Stimulated activated CD8-positive, alpha-beta memory T cell treated with anti-CD3 and anti-CD28 coated beads, Interleukin-7, amount 100 ng/mL, for 24 hours (primary cell): ENCODE measurements at regions not wholly inside any gene's neighbourhood (a gene's known extent, or its start where the extent isn't known, plus 50 kb on each side); places are given as distances from the start of the nearest gene placed in this dataset.
"Not testable (repeated sequence)": the region's sequence is repeated elsewhere in the genome, so short reads cannot be mapped to it uniquely, and the experiment has no call there.

ENCODE experiments used
- DNase-seq: peaks from one replicate; pipeline ENCODE4 v3.0.0-alpha.2; 2020; ENCODE audit warnings: low read depth

DNA sequence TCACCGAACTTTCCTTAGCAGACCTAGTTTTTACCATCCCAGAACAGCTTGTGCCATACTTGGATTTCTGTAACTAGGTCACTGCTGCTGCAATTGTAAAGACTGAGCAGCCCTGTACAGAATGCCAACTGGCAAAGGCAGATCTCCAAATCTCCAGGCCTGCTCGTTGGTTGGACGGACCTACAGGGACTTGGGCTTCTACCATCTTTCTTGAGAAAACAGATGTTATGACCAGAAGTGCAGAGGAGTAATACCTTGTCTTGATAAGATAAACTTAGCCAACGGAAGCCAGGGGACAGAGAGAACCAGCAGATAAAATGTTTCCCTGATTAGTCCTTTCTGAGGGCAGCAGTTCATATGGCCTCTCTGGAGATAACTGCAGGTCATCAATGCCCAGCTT lies 304.1 kb downstream of the RFPL4B start:
- no peak for DNase-seq

DNA sequence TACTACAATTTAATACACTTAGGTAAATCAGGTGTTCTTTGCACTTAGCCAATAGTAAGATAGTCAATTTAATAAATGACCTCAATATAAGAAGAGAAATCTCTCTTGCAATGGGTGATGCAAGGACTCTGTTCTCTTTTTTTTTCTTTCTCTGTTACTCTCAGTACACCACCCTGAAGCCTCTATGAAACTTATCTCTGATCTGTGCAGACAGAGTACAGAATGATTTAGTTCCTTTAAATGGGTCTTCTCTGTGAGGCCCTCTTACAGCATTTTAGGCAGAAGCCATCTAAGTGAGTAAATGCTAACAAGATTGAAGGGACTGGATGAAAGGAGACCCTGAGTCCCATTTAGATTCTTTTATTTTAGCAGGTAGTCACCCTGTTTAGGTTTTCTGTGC lies 312.8 kb downstream of the RFPL4B start:
- no peak for DNase-seq

DNA sequence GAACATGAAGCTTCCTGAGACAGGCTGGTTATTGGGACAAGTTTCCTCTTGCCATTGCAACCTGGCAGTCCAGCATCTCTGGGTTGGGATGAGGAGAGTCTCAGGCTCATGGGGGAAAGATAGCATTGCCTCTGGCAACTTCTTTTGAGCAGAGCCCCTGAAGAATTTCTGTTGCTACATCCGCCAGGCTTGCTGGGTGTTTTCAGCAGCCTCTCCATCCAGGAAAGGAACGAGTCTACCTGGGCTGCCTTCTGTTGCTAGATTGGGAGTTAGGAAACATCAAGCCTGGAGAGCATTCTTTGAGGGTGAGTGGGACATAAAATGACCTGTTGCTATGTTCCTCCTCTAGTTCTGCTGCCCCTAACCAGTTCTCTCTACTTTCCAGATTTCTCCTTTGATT lies 313.5 kb downstream of the RFPL4B start:
- DNase-seq: no peak

DNA sequence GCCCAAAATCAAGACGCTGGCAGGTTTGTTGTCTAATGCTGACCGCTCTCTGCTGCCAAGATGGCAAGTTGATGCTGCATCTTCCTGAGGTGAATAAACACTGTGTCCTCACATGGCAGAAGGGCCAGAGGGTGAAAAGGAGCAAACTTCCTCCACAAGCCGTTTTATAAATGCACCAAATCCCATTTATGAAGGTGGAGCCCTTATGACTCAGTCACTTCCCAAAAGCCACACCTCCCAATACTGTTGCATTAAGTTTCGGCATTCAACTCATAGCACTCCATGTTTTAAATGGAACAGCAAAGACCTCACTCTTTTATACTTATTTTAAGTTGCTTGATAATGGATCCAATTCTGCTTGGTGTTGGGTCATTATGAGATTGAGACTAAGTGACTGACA lies 316.6 kb downstream of the RFPL4B start:
- DNase-seq: no peak

DNA sequence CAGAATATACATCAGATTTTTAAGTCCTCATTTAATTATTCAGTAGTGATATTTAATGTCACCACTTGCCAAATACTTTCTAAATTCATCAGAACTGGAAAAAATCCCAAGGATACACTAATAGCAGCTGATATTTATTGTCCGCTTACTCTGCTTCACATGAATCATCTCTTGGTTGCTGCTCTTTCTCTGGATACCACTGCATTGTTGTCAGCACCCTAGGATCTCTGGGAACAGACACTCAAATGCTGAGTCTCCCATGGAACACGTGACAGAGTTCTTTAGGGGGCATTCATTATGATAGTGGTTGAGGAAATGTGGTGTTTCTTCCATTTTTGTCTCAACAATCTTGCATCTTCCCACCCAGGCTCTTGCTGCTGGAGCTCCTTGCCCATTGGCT lies 318.0 kb downstream of the RFPL4B start:
- no peak for DNase-seq

DNA sequence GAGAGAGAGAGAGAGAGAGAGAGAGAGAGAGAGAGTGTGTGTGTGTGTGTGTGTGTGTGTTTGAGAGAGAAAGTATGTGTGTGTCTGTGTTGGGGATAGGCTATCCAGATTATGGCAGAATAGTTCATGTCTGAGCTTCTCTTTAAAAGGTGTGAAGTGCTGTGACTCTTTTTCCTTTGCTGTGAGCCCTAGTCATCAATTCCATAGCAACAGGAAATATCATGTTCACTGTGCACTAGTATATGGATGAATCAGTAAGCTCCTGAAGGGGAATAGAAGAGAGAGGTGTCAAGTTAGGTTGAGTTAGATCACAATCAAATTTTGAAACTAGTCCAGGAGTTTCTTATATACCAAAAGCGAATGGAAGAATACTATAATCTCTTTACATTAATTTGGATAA lies 318.7 kb downstream of the RFPL4B start:
- no peak for DNase-seq

DNA sequence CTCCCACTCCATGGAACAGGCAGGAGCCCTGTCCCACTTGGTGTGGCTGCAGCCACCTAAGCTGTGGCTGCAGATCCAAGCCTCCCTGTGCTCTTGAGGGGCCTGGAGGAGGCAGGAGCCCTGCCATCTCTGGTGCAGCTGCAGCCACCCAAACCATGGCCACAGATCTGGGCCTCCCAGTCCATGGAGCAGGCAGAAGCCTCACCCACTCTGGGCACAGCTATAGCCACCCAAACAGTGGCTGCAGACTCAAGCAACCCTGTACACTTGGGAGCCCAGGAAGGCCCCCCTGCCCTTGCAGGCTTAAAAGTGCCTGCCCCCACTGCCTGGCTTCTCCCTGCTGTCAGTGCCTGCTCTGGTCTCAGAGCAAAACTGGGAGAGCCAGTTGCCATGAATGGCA lies 320.3 kb downstream of the RFPL4B start:
- DNase-seq: no peak

DNA sequence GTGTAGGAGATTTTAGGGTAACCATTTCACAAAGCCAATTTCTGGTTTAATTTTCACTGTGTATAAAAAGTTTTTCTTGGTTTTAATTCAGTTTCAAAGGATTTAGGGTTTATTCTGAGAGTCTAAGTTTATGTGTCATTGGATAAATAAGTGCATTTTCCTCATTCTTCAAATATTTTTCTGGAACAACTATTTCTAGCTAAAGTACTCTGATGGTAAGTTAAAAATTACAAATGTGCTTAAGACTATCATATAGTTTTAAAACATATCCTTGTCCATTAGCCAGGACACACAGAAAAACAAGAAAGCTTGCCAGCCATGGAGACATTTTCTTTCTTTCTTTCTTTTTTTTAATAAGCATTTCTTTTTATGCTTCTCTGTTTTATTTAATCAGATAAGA lies 333.0 kb downstream of the RFPL4B start:
- DNase-seq: no peak

DNA sequence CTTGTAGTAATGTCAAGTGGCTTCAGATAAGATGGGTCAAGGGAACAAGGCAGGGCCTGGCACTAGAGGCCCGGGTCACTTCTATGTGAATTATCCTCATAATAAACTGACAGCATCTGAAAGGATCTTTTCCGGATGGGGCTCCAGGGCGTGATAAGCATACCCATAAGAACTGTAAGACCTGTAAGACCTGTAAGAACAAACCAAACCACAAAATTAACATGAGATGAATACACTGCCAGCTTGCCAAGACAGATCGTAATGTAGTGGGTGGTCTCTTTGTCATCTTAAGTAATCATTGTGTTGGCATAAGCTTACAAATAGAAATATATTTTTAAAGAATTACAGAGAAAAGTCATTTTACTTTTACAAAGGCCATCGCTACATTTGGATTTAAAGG lies 334.9 kb downstream of the RFPL4B start:
- DNase-seq: no peak

DNA sequence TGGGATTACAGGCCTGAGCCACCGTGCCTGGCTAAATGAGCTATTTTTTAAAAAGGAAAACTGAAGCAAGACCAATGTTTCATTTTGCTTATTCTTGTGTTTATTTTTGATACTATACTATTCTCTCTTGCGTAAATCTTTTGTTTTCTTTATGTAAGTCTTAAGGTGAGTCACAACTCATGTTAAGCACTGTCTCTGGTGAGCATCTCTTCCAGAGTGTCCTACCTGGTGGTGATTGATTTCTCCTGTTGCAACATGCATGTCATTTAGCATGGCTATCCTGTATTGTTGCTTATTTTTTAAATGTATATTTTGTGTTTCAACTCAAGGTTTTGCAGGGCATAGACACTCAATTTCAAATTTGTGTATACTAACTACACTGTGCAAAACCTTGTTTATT lies 336.0 kb downstream of the RFPL4B start:
- no peak for DNase-seq

DNA sequence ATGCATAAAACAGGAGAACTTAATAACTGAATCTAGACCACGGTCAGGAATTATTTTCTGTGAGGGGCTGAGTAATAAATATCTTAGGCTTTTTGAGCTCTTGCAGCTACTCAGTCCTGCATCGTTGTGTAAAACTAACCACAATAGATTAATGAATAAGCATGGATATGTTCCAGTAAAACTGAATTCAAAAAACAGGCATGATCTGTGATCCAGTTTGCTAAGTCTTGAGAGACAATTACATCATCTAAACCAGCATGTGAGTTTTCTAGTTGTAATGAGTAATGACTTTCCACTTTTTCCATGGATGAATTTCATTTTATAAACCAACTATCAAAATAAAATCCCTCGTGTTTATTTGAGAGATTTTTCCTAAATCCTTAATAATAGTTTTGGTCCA lies 336.8 kb downstream of the RFPL4B start:
- no peak for DNase-seq

DNA sequence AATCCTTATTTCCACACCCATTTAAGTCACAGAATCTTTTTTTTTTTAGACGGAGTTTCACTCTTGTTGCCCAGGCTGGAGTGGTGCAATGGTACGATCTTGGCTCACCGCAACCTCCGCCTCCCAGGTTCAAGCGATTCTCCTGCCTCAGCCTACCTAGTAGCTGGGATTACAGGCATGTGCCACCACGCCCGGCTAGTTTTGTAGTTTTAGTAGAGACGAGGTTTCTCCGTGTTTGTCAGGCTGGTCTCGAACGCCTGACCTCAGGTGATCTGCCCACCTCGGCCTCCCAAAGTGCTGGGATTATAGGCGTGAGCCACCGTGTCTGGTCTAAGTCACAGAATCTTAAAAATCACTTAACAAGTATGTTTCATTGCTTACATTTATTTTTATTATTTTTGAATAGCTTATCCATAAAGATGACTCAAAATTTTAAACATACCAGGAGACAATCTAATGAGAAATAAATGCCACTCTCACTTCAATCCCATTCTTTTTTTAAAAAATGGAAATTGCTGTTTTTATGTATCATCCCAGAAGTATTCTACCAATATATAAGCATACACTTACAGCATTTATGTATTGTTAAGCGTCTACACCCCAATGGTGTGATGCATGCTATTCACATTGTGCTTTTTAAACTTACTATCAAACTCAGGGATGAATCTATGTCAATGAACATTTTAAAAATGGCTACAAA lies 338.5 kb downstream of the RFPL4B start:
- DNase-seq: not testable (repeated sequence)

DNA sequence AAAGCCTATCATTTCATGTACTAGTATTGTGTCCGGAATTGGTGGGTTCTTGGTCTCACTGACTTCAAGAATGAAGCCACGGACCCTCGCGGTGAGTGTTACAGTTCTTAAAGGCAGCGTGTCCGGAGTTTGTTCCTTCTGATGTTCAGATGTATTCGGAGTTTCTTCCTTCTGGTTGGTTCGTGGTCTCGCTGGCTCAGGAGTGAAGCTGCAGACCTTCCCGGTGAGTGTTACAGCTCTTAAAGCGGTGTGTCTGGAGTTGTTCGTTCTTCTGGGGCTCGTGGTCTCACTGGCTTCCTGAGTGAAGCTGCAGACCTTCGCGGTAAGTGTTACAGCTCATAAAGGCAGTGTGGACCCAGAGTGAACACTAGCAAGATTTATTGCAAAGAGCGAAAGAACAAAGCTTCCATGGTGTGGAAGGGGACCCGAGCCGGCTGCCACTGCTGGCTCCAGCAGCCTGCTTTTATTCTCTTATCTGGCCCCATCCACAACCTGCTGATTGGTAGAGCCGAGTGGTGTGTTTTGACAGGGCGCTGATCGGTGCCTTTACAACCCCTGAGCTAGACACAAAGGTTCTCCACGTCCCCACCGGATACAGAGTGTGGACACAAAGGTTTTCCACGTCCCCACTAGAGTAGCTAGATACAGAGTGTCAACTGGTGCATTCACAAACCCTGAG lies 341.5 kb downstream of the RFPL4B start:
- not testable (repeated sequence) for DNase-seq

DNA sequence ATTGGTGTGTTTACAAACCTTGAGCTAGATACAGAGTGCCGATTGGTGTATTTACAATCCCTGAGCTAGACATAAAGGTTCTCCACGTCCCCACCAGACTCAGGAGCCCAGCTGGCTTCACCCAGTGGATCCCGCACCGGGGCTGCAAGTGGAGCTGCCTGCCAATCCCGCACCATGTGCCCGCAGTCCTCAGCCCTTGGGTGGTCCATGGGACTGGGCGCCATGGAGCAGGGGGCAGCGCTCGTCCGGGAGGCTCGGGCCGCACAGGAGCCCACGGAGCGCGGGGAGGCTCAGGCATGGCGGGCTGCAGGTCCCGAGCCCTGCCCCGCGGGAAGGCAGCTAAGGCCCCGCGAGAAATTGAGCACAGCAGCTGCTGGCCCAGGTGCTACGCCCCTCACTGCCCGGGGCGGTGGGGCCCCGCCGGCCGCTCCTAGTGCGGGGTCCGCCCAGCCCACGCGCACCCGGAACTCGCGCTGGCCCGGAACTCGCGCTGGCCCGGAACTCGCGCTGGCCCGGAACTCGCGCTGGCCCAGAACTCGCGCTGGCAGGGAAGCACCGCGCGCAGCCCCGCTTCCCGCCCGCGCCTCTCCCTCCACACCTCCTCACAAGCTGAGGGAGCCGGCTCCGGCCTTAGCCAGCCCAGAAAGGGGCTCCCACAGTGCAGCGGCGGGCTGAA lies 342.2 kb downstream of the RFPL4B start:
- not testable (repeated sequence) for DNase-seq

DNA sequence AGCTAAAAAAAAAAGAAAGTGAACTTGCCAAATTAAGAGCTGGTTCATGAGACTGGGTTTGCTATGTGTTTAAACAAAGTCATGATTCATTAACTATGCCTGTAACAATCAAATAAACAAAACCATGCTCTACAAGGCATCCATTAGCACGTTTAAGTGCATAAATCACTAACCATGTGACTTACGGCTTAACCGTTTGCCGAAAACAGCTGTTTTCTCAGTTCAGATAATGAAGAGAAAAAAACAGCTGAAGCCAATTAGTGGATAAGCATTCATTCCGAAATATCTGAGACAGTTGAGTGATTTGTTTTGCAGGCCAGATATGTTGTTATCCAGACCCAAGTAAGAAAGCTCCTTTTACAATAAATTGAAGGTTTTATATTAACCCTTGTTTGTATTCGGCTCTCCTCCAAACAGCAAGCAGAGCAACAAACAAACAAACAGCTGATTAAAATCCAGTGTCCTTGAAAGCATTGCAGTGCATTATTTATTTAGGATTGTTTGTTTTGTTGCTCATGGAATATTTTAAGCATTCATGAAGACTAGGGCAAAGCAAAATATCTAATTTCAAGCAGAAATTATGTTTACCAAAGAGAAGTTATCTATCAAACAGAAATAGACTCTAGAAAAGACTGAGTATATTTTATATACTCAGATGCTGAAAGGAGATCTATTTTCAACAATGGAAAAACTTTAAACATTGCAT lies 343.5 kb downstream of the RFPL4B start:
- no peak for DNase-seq

DNA sequence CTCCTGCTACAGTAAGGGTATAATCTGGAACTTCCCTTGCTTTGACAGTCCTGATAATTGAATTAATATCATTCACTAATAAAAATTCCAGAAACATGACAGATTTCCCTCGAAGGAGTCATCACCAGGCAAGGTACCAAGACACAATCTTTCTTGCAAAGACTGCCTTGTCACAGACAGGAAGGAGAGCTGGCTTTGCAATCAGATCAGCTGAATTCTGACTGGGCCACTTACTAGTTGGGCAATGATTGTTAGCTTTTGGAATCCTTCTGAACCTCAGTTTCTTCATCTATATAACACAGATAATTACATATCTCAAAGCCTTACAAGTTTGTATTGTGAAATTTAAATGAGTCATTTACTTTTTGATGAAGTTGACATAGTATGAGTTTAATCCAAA lies 344.2 kb downstream of the RFPL4B start:
- DNase-seq: no peak

DNA sequence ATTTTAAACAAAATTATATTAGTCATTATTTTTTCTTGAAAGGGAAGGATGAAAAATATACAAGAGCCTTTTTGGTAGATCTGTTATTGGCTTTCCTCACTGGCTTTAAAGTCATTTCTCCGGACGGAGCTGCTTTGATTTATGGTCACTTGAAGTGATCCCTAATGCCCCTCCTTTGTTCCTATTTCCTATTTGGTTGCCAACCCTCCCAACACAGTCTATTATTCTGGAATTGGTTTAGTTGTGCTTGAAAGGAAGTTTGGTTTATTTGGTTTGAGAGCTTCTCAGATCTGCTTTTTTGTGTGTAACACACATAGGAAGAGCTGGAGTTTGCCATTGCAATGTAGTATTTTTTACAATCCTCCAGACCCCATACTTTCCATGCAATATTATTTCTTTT lies 347.9 kb downstream of the RFPL4B start:
- DNase-seq: no peak

DNA sequence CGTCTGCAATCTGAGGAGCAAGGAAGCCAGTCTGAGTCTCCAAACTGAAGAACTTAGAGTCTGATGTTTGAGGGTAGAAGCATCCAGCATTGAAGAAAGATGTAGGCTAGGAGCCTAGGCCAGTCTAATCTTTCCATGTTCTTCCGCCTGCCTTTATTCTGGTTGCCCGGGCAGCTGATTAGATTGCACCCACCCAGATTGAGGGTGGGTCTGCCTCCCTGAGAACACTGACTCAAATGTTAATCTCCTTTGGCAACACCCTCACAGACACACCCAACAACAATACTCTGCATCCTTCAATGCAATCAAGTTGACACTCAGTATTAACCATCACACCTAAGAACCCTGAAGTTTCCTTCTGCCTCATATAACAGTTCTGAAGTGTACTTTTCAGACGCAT lies 350.1 kb downstream of the RFPL4B start:
- DNase-seq: no peak

DNA sequence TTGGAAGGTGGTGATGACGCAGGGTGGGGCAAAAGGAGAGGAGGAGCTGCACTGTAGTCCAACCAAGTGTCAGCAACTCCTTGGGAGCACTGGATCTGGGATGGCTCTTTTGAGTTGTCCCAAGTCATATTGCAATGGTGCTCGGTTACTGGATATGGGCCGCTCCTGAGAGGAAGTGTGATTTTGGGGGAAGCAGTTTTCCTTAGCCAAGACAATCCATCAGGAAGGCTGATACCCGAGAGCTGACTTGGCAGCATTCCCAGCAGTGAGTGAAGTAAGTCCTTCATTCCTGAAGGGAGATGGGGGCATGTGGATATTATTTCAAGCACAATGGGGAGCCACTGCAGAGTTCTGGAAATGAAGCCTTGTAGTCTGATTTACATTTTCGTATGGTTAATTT lies 354.1 kb downstream of the RFPL4B start:
- no peak for DNase-seq

DNA sequence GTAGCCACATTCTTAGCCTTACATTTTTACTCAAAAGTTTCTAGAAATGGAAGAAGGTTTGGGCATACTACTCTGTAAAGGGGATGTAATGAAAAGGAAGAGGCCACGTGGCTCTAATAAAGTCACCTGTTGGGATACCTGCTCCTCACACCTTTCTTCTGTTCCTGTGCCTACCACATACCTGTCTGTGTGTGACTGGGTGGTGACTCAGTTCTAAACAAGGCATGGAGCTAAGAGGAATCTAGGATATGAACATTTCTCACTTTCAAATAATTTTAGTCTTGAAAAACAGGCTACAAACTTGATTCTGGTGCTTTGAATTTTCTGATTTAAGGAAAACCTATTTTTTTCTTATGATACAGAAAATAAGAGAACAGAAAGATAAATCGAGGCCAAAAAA lies 363.6 kb downstream of the RFPL4B start:
- no peak for DNase-seq

DNA sequence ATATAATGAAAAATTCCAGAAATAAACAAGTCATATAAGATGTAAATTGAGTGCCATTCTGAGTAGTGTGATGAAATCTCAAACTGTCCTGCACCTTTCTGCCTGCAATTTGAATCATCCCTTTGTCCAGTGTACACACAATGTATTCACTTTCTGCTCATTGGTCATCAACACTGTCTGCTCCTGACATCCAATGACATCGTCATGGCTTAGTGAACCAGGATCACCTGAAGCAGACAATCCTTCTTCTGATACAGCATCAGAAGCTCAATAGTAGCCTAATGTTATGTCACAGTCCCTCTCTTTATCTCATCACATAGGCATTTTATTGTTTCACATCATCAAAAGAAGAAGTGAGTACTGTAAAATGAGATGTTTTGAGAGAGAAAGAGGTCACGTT lies 366.3 kb downstream of the RFPL4B start:
- no peak for DNase-seq

DNA sequence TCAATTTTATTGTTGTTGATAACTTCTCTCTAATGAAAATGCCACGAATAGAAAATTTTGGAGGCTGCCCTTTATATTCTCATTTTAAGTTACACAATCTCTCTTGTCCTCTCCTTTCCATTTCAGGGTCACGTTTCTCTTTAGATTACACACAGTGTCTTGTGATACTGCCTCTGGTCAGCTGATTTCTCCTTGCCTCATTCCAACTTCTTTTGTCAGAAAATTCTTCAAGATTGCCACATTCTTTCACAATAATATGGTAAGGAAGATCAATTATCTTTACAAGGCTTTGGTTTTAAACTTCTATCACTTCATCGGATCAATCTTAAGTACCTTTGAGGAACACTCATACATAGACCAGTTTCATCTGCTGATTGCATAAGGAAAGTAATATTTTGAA lies 370.3 kb downstream of the RFPL4B start:
- DNase-seq: no peak

DNA sequence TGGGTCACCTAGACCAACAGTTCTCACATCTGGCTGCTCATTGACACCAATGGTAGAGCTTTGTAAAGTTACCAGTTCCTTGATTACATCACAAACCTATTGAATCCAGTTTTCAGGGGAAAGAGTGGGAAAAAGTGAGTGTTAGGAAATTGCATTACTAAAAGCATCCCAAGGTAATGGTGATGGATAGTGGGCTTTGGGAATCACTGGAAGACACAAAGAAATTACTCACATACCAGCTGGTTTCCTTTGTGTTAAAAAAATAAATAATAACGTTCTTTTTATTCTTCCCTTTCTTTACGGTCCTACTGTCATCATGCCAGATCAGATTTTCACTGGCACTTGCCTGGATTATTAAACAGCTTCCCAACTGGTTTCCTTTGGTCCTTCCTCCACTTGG lies 370.7 kb downstream of the RFPL4B start:
- DNase-seq: no peak
